ENCODE measurements at regions not wholly inside any gene's neighbourhood (a gene's known extent, or its start where the extent isn't known, plus 50 kb on each side); places are given as distances from the start of the nearest gene placed in this dataset.
A peak's percentile ranks its signal among the peaks of the same experiment; 100 is the strongest.

DNA sequence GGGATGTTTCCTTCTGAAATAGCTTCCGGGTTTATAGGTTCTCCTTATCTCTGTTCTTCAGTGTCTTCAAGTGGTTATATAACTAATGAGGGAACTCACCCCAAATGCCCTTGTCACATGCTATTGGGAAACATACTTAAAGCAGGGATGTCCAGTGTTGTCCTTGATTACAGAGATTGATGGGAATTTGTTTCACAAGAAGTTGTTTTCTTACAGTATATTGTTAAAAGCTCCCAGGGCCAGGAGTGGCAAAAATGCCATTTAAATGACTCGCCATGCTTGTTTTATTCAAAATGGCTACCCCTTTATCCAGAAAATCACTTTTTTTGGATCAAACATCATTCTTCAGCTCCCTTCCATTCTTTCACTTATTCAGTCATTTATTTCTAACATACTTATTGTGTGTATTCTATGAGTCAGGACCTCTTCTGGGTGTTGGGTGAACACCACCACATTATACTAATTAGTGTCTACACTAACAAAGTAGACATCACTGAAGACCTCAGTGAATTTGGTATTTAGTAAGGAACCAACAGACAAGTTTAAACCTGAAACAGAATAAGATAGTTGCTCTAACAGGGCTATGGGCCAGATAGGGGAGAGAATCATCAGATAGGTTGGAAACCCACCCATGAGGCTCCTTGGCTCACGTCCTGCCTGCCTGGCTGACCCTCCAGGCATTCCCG is 791.1 kb downstream of the MAFB start:
- no peak overlapping the region for H2BK12ac ChIP-seq (ENCODE audit: low read depth, low read length)
- H3K18ac ChIP-seq (ENCODE audit: extremely low read depth, low read length): no peak overlapping the region
- no peak overlapping the region for H3K4me3 ChIP-seq (ENCODE audit: extremely low read depth in 1 of 4, insufficient read depth in 2 of 4, low read depth in 3 of 4, low read length in 4 of 4)
- H2BK20ac ChIP-seq (ENCODE audit: low read length): 0 out of 2 replicates have a peak overlapping the region, but pooled peaks have one; percentile 11
- no peak overlapping the region for H3K14ac ChIP-seq (ENCODE audit: insufficient read length)
- no peak overlapping the region for H2BK15ac ChIP-seq (ENCODE audit: low read length)
- no peak for TF ChIP-seq GABPA (IDR thresholded peaks at IDR 0.05; ENCODE audit: borderline replicate concordance, insufficient read depth, low read length)
- TF ChIP-seq HDAC6 (IDR thresholded peaks at IDR 0.05; ENCODE audit: low read depth, low read length): no peak
- TF ChIP-seq RXRA (IDR thresholded peaks at IDR 0.05; ENCODE audit: insufficient read depth, low read depth, low read length): no peak
- TF ChIP-seq EGR1 (IDR thresholded peaks at IDR 0.05; ENCODE audit: borderline replicate concordance, low read depth, low read length): no peak
- TF ChIP-seq KDM1A (IDR thresholded peaks at IDR 0.05; ENCODE audit: borderline replicate concordance, low read length): no peak
- no peak for TF ChIP-seq CEBPB (IDR thresholded peaks at IDR 0.05; ENCODE audit: low read depth, low read length)
- H2AFZ ChIP-seq (ENCODE audit: low read length): no peak overlapping the region
- no peaks in the 10 kb centered on the region for H3K79me1 ChIP-seq (ENCODE audit: low read depth, low read length)
- no peak overlapping the region for H2AK5ac ChIP-seq (ENCODE audit: low read depth, low read length)
- DNase-seq (ENCODE audit: low read depth in 1 of 2, low spot score in 2 of 2): no peak
- H3K4ac ChIP-seq (replicated peaks; ENCODE audit: insufficient read length, low read depth, low read length): no peak overlapping the region
- H4K20me1 ChIP-seq (replicated peaks in 1 of 2; ENCODE audit: control insufficient read depth in 1 of 2, insufficient read depth in 2 of 2, low read length in 2 of 2): no peaks in the 10 kb centered on the region
- no peak overlapping the region for H4K8ac ChIP-seq (ENCODE audit: extremely low read depth, insufficient read depth, low read length)
- no peak overlapping the region for H4K91ac ChIP-seq (replicated peaks; ENCODE audit: insufficient read length, low read length)
- no peaks in the 10 kb centered on the region for H3K27me3 ChIP-seq (replicated peaks in 1 of 4; ENCODE audit: control insufficient read depth in 3 of 4, extremely low read depth in 1 of 4, insufficient read depth in 3 of 4, low read length in 3 of 4)
- H3K23ac ChIP-seq (ENCODE audit: insufficient read length): no peak overlapping the region
- CTCF ChIA-PET (ENCODE audit: partially characterized antibody): no interaction called here
- no peaks in the 10 kb centered on the region for H3K79me2 ChIP-seq (ENCODE audit: control insufficient read depth in 1 of 2, insufficient read depth in 2 of 2, low read length in 2 of 2)
- FAIRE-seq: no peak
- WGBS, 2 experiments (ENCODE audit: extremely low coverage in 1 of 2, insufficient coverage in 1 of 2, insufficient read length in 1 of 2, insufficient replicate concordance in 2 of 2, low coverage in 1 of 2, low lambda C conversion rate in 2 of 2, missing lambda C conversion rate in 1 of 2): 92% methylated on average over 4 of the region's 4 CpGs; no CpG with 5 or more reads in 1 of the 2 experiments
- POLR2A ChIA-PET (ENCODE audit: partially characterized antibody): no interaction called here
- H3K56ac ChIP-seq (replicated peaks; ENCODE audit: insufficient read length, low read depth, low read length): no peak overlapping the region
- H4K5ac ChIP-seq (ENCODE audit: insufficient read length, low read depth, low read length): no peak overlapping the region
- no peak overlapping the region for H2BK5ac ChIP-seq (ENCODE audit: low read depth, low read length)
- H3K4me2 ChIP-seq (ENCODE audit: insufficient read depth in 1 of 2, low read depth in 2 of 2, low read length in 2 of 2): no peak overlapping the region
- H3K4me1 ChIP-seq (replicated peaks in 1 of 4; ENCODE audit: control insufficient read depth in 3 of 4, insufficient read depth in 4 of 4, low read length in 3 of 4): peaks cover 0 to 9% (median 7%) of the 10 kb centered on the region in 4 experiments; a peak in 4 of 7 replicates
- no peak overlapping the region for H2BK120ac ChIP-seq (replicated peaks; ENCODE audit: low read depth, low read length)
- no peak overlapping the region for H3K9ac ChIP-seq (replicated peaks in 1 of 4; ENCODE audit: extremely low read depth in 1 of 4, low read depth in 3 of 4, low read length in 3 of 4)
- H3K23me2 ChIP-seq (ENCODE audit: low read depth, low read length): no peaks in the 10 kb centered on the region
- H3K36me3 ChIP-seq (ENCODE audit: control insufficient read depth in 2 of 4, insufficient read depth in 4 of 4, low read length in 3 of 4): no peaks in the 10 kb centered on the region
- H3K9me3 ChIP-seq (ENCODE audit: insufficient read depth in 2 of 2, low read depth in 1 of 2, low read length in 1 of 2): peaks cover 0 to 3% of the 10 kb centered on the region in 2 experiments; a peak in 1 of 4 replicates
- H3K27ac ChIP-seq (ENCODE audit: low read depth, low read length): no peak overlapping the region
